Neural cell (in vitro differentiated cells): ENCODE measurements at regions not wholly inside any gene's neighbourhood (a gene's known extent, or its start where the extent isn't known, plus 50 kb on each side); places are given as distances from the start of the nearest gene placed in this dataset.
"Not testable (repeated sequence)": the region's sequence is repeated elsewhere in the genome, so short reads cannot be mapped to it uniquely, and the experiment has no call there.

Experiments
- H2AFZ ChIP-seq: fragments of 200-600, 300-800 bp; sonication (generic), shearing (Covaris generic); 2 replicates; pipeline ENCODE4 v1.6.0; 2014; ENCODE audit warnings: low read depth, mild to moderate bottlenecking, antibody characterized with exemption, low read length, moderate library complexity
- H3F3A ChIP-seq: fragments of 200-600 bp; shearing (Covaris generic); 2 replicates; pipeline ENCODE4 v1.6.1; 2016; ENCODE audit warnings: mild to moderate bottlenecking, moderate library complexity, mixed read lengths, antibody characterized with exemption, low read length; ENCODE audit not compliant: insufficient read depth, poor library complexity, severe bottlenecking
- H3K27ac ChIP-seq: fragments of 200-600, 300-800 bp; sonication (generic), shearing (Covaris generic); 2 replicates; pipeline ENCODE4 v1.5.1; 2014; ENCODE audit warnings: mild to moderate bottlenecking, low read length, moderate library complexity
- H3K27me3 ChIP-seq: fragments of 300-800, 200-600 bp; sonication (generic), shearing (Covaris generic); 2 replicates; pipeline ENCODE4 v1.6.0; 2014; ENCODE audit warnings: mild to moderate bottlenecking, low read depth, low read length, moderate library complexity; ENCODE audit not compliant: insufficient read depth
- H3K36me3 ChIP-seq: fragments of 300-800, 200-600 bp; sonication (generic), shearing (Covaris generic); 2 replicates; pipeline ENCODE4 v1.5.1; 2014; ENCODE audit warnings: mild to moderate bottlenecking, antibody characterized with exemption, low read length, moderate library complexity; ENCODE audit not compliant: insufficient read depth
- H3K4me2 ChIP-seq: fragments of 300-800, 200-600 bp; sonication (generic), shearing (Covaris generic); 2 replicates; pipeline ENCODE4 v1.6.0; 2014; ENCODE audit warnings: mild to moderate bottlenecking, low read length
- H3K4me3 ChIP-seq: fragments of 300-800, 200-600 bp; sonication (generic), shearing (Covaris generic); 2 replicates; pipeline ENCODE4 v1.5.1; 2014; ENCODE audit warnings: mild to moderate bottlenecking, low read length, moderate library complexity
- H3K79me2 ChIP-seq: fragments of 200-600 bp; shearing (Covaris generic); replicated peaks from 2 replicates; pipeline ENCODE4 v1.6.0; 2014; ENCODE audit warnings: mild to moderate bottlenecking, low read length, moderate library complexity; ENCODE audit not compliant: insufficient read depth
- H3K9ac ChIP-seq: fragments of 300-800, 200-600 bp; sonication (generic), shearing (Covaris generic); 2 replicates; pipeline ENCODE4 v1.6.1; 2016; ENCODE audit warnings: mild to moderate bottlenecking, low read length, mixed read lengths
- H3K9me2 ChIP-seq: fragments of 200-600 bp; shearing (Covaris generic); 2 replicates; pipeline ENCODE4 v1.6.1; 2016; ENCODE audit warnings: mild to moderate bottlenecking, low read length, mixed read lengths; ENCODE audit not compliant: insufficient read depth
- H3K9me3 ChIP-seq: fragments of 200-600, 300-800 bp; sonication (generic), shearing (Covaris generic); 2 replicates; pipeline ENCODE4 v1.6.1; 2016; ENCODE audit warnings: mild to moderate bottlenecking, mixed run types, low read length, moderate library complexity, mixed read lengths
- H4K20me1 ChIP-seq: fragments of 200-600 bp; shearing (Covaris generic); 2 replicates; pipeline ENCODE4 v1.6.1; 2016; ENCODE audit warnings: mild to moderate bottlenecking, mixed run types; ENCODE audit not compliant: insufficient read depth
- CTCF ChIP-seq: fragments of 450-650 bp; IDR thresholded peaks from 2 replicates; pipeline ENCODE4 v1.5.1; 2014; ENCODE audit warnings: antibody characterized with exemption, mild to moderate bottlenecking, moderate library complexity; ENCODE audit not compliant: poor library complexity, severe bottlenecking
- EP300 ChIP-seq: fragments of 450-650 bp; conservative IDR thresholded peaks from 2 replicates; pipeline ENCODE4 v1.6.1; 2014; ENCODE audit warnings: antibody characterized with exemption, mild to moderate bottlenecking, moderate library complexity; ENCODE audit not compliant: poor library complexity, severe bottlenecking
- EZH2 ChIP-seq: fragments of 200-600, 300-800 bp; shearing (Covaris generic), sonication (generic); IDR thresholded peaks from 2 replicates; pipeline ENCODE4 v1.6.1; 2014; ENCODE audit warnings: antibody characterized with exemption, low read length, borderline replicate concordance, mild to moderate bottlenecking; ENCODE audit not compliant: insufficient read depth, poor library complexity, severe bottlenecking
- MXI1 ChIP-seq: fragments of 450-650 bp; conservative IDR thresholded peaks from 2 replicates; pipeline ENCODE4 v1.6.1; 2014; ENCODE audit warnings: antibody characterized with exemption, mild to moderate bottlenecking; ENCODE audit not compliant: poor library complexity, severe bottlenecking
- POLR2AphosphoS5 ChIP-seq: IDR thresholded peaks from 2 replicates; pipeline ENCODE4 v1.6.1; 2012
- RAD21 ChIP-seq: fragments of 450-650 bp; conservative IDR thresholded peaks from 2 replicates; pipeline ENCODE4 v1.6.1; 2014; ENCODE audit warnings: antibody characterized with exemption, mild to moderate bottlenecking, moderate library complexity
- REST ChIP-seq: IDR thresholded peaks from 2 replicates; pipeline ENCODE4 v1.6.1; 2012; ENCODE audit warnings: borderline replicate concordance
- SMC3 ChIP-seq: fragments of 450-650 bp; conservative IDR thresholded peaks from 2 replicates; pipeline ENCODE4 v1.6.1; 2014; ENCODE audit warnings: antibody characterized with exemption, mild to moderate bottlenecking, moderate library complexity; ENCODE audit not compliant: poor library complexity
- TAF1 ChIP-seq: IDR thresholded peaks from 2 replicates; pipeline ENCODE4 v1.6.1; 2012; ENCODE audit warnings: low read depth

- no peak overlapping the region for H3K9ac ChIP-seq
- no peaks in the 10 kb centered on the region for H4K20me1 ChIP-seq
- H3K9me2 ChIP-seq = no peaks in the 10 kb centered on the region
- no peak overlapping the region for H3K27ac ChIP-seq
- H3K27me3 ChIP-seq = no peaks in the 10 kb centered on the region
- H3K9me3 ChIP-seq = no peaks in the 10 kb centered on the region
- H3K4me3 ChIP-seq = no peak overlapping the region
- TF ChIP-seq CTCF (no peak), MXI1 (no peak), SMC3 (no peak), RAD21 (no peak), EP300 (no peak), TAF1 (no peak), POLR2AphosphoS5 (no peak), EZH2 (no peak)
- H3K4me2 ChIP-seq = no peak overlapping the region
- H3K36me3 ChIP-seq = no peaks in the 10 kb centered on the region
- no peaks in the 10 kb centered on the region for H3F3A ChIP-seq
- no peaks in the 10 kb centered on the region for H3K79me2 ChIP-seq
- H2AFZ ChIP-seq = no peak overlapping the region
Observed at GRCh38 chr4:33948921-33949320, 2295.4 kb downstream of the ARAP2 start.

- not testable (repeated sequence) for H2AFZ ChIP-seq, H4K20me1 ChIP-seq, H3K9me2 ChIP-seq, H3F3A ChIP-seq, H3K4me2 ChIP-seq, H3K27me3 ChIP-seq, H3K4me3 ChIP-seq, H3K27ac ChIP-seq, H3K9me3 ChIP-seq, H3K36me3 ChIP-seq, H3K79me2 ChIP-seq, H3K9ac ChIP-seq
Observed at GRCh38 chr4:33953848-33954247, 2290.5 kb downstream of the ARAP2 start.

- Histone ChIP-seq H2AFZ (no peak overlapping the region), H4K20me1 (no peaks in the 10 kb centered on the region)
- TF ChIP-seq CTCF = no peak
- no peak for TF ChIP-seq MXI1
- no peak for TF ChIP-seq SMC3
- TF ChIP-seq REST = no peak
- no peak for TF ChIP-seq POLR2AphosphoS5
- no peak for TF ChIP-seq TAF1
- no peak for TF ChIP-seq EP300
Observed at GRCh38 chr4:33954759-33955158, 2289.6 kb downstream of the ARAP2 start.

More at GRCh38 chr4:33954759-33955158, 2289.6 kb downstream of the ARAP2 start:
- no peaks in the 10 kb centered on the region for H3K9me2 ChIP-seq
- H3K9me3 ChIP-seq = no peaks in the 10 kb centered on the region
- H3K4me2 ChIP-seq = no peak overlapping the region
- no peaks in the 10 kb centered on the region for H3K27me3 ChIP-seq
- H3K36me3 ChIP-seq = no peaks in the 10 kb centered on the region
- H3K9ac ChIP-seq = no peak overlapping the region
- no peak overlapping the region for H3K4me3 ChIP-seq
- H3K79me2 ChIP-seq = no peaks in the 10 kb centered on the region
- H3K27ac ChIP-seq = no peak overlapping the region
- no peaks in the 10 kb centered on the region for H3F3A ChIP-seq
